Neural progenitor cell (in vitro differentiated cells): ENCODE measurements at regions not wholly inside any gene's neighbourhood (a gene's known extent, or its start where the extent isn't known, plus 50 kb on each side); places are given as distances from the start of the nearest gene placed in this dataset.

ENCODE experiments used
- DNase-seq: peaks from one replicate; pipeline ENCODE4 v3.0.0-alpha.2; 2016; ENCODE audit warnings: low spot score
- H2AFZ ChIP-seq: fragments of 200-600 bp; sonication (generic); replicated peaks from 2 replicates; pipeline ENCODE4 v1.6.1; 2016; ENCODE audit warnings: antibody characterized with exemption
- H3F3A ChIP-seq: fragments of 200-600 bp; sonication (generic); 2 replicates; pipeline ENCODE4 v1.6.1; 2016; ENCODE audit warnings: antibody characterized with exemption, low read depth
- H3K27ac ChIP-seq: fragments of 200-600 bp; sonication (generic); 2 replicates; pipeline ENCODE4 v1.5.1; 2016; ENCODE audit warnings: mild to moderate bottlenecking
- H3K27me3 ChIP-seq: fragments of 200-600 bp; sonication (generic); 2 replicates; pipeline ENCODE4 v1.6.1; 2016; ENCODE audit warnings: mild to moderate bottlenecking, moderate library complexity
- H3K36me3 ChIP-seq: fragments of 200-600 bp; sonication (generic); 2 replicates; pipeline ENCODE4 v1.5.1; 2016
- H3K4me1 ChIP-seq: fragments of 200-600 bp; sonication (generic); 2 replicates; pipeline ENCODE4 v1.6.1; 2016; ENCODE audit warnings: mixed run types
- H3K4me2 ChIP-seq: fragments of 200-600 bp; sonication (generic); 2 replicates; pipeline ENCODE4 v1.6.1; 2016
- H3K4me3 ChIP-seq: fragments of 200-600 bp; sonication (generic); 2 replicates; pipeline ENCODE4 v1.5.1; 2016
- H3K79me2 ChIP-seq: fragments of 200-600 bp; sonication (generic); 2 replicates; pipeline ENCODE4 v1.6.1; 2016; ENCODE audit warnings: low read depth
- H3K9ac ChIP-seq: fragments of 200-600 bp; sonication (generic); 2 replicates; pipeline ENCODE4 v1.6.1; 2016
- H3K9me3 ChIP-seq: fragments of 200-600 bp; sonication (generic); 2 replicates; pipeline ENCODE4 v1.5.1; 2016; ENCODE audit warnings: low read depth
- H4K20me1 ChIP-seq: fragments of 200-600 bp; sonication (generic); 2 replicates; pipeline ENCODE4 v1.6.1; 2016; ENCODE audit warnings: low read depth
- H3K27ac Mint-ChIP-seq: 3 replicates; pipeline ENCODE4 v1.8.0; 2021; ENCODE audit warnings: mixed read lengths
- H3K27me3 Mint-ChIP-seq: 2 replicates; pipeline ENCODE4 v1.8.0; 2022; ENCODE audit warnings: low read depth, mild to moderate bottlenecking, inconsistent platforms, moderate library complexity, mixed read lengths; ENCODE audit not compliant: insufficient read depth
- H3K36me3 Mint-ChIP-seq: 3 replicates; pipeline ENCODE4 v1.8.0; 2021; ENCODE audit warnings: mixed read lengths
- H3K4me1 Mint-ChIP-seq: 3 replicates; pipeline ENCODE4 v1.8.0; 2021; ENCODE audit warnings: mixed read lengths
- H3K4me3 Mint-ChIP-seq: 3 replicates; pipeline ENCODE4 v1.8.0; 2021; ENCODE audit warnings: mild to moderate bottlenecking, moderate library complexity, mixed read lengths
- H3K9me3 Mint-ChIP-seq: 3 replicates; pipeline ENCODE4 v1.8.0; 2020; ENCODE audit warnings: mixed read lengths
- CTCF ChIP-seq: fragments of 200-600 bp; sonication (generic); IDR thresholded peaks from 2 replicates; pipeline ENCODE4 v1.5.1; 2017; ENCODE audit warnings: antibody characterized with exemption, mild to moderate bottlenecking
- EZH2 ChIP-seq: fragments of 200-600 bp; sonication (generic); IDR thresholded peaks from 2 replicates; pipeline ENCODE4 v1.6.1; 2017; ENCODE audit warnings: antibody characterized with exemption, mild to moderate bottlenecking, moderate library complexity
- EZH2phosphoT487 ChIP-seq: fragments of 200-600 bp; sonication (generic); IDR thresholded peaks from 2 replicates; pipeline ENCODE4 v1.6.1; 2017; ENCODE audit warnings: antibody characterized with exemption

GRCh38 chr10:33807531-33808359 lies 473.3 kb upstream of the NRP1 start:
- no peaks in the 10 kb centered on the region for H3K27me3 ChIP-seq
- H3K9me3 Mint-ChIP-seq, result no peaks in the 10 kb centered on the region
- peak overlapping the region; percentile 38 for H3K4me2 ChIP-seq
- H3K9ac ChIP-seq, result no peak overlapping the region
- DNase-seq, result peak; percentile 59
- peaks cover 15% of the 10 kb centered on the region for H3K4me1 ChIP-seq
- peaks cover 6% of the 10 kb centered on the region for H3F3A ChIP-seq
- no peaks in the 10 kb centered on the region for H3K36me3 ChIP-seq
- H3K79me2 ChIP-seq, result no peaks in the 10 kb centered on the region
- H3K27ac ChIP-seq, result no peak overlapping the region
- no peak overlapping the region for H3K4me3 ChIP-seq
- peak overlapping the region; percentile 7 for H3K27ac Mint-ChIP-seq
- H3K4me3 Mint-ChIP-seq, result peak overlapping the region; percentile 18
- peaks cover 8% of the 10 kb centered on the region for H3K27me3 Mint-ChIP-seq
- no peaks in the 10 kb centered on the region for H4K20me1 ChIP-seq
- no peaks in the 10 kb centered on the region for H3K9me3 ChIP-seq
- no peak for TF ChIP-seq CTCF
- no peak for TF ChIP-seq EZH2phosphoT487
- no peak for TF ChIP-seq EZH2
- H2AFZ ChIP-seq, result peak overlapping the region; percentile 70
- peaks cover 23% of the 10 kb centered on the region for H3K4me1 Mint-ChIP-seq
- H3K36me3 Mint-ChIP-seq, result no peaks in the 10 kb centered on the region

- Histone ChIP-seq H2AFZ (no peak overlapping the region), H3K4me3 (no peak overlapping the region), H3K4me2 (no peak overlapping the region), H3K27me3 (no peaks in the 10 kb centered on the region), H3K27ac (no peak overlapping the region), H3K79me2 (no peaks in the 10 kb centered on the region), H3K9me3 (no peaks in the 10 kb centered on the region), H3K36me3 (no peaks in the 10 kb centered on the region), H4K20me1 (no peaks in the 10 kb centered on the region), H3K4me1 (peaks cover 15% of the 10 kb centered on the region), H3F3A (peaks cover 6% of the 10 kb centered on the region), H3K9ac (no peak overlapping the region)
- Mint-ChIP-seq H3K9me3 (no peaks in the 10 kb centered on the region), H3K27me3 (peaks cover 4% of the 10 kb centered on the region), H3K4me3 (no peak overlapping the region), H3K4me1 (peaks cover 26% of the 10 kb centered on the region), H3K27ac (no peak overlapping the region), H3K36me3 (no peaks in the 10 kb centered on the region)
- no peak for DNase-seq
- TF ChIP-seq EZH2, result no peak
These were observed 471.4 kb upstream of the NRP1 start for GRCh38 chr10:33805831-33806230.

GRCh38 chr10:33804584-33804983 lies 470.1 kb upstream of the NRP1 start:
- Mint-ChIP-seq H3K27me3 (peaks cover 4% of the 10 kb centered on the region), H3K9me3 (no peaks in the 10 kb centered on the region), H3K4me1 (peaks cover 28% of the 10 kb centered on the region), H3K27ac (no peak overlapping the region), H3K4me3 (no peak overlapping the region), H3K36me3 (no peaks in the 10 kb centered on the region)
- Histone ChIP-seq H3K9me3 (no peaks in the 10 kb centered on the region), H3K36me3 (no peaks in the 10 kb centered on the region), H3K4me2 (no peak overlapping the region), H3K79me2 (no peaks in the 10 kb centered on the region), H3K4me3 (no peak overlapping the region), H3F3A (peaks cover 6% of the 10 kb centered on the region), H3K4me1 (peaks cover 16% of the 10 kb centered on the region), H4K20me1 (no peaks in the 10 kb centered on the region), H3K9ac (no peak overlapping the region), H3K27me3 (no peaks in the 10 kb centered on the region), H2AFZ (no peak overlapping the region), H3K27ac (no peak overlapping the region)
- TF ChIP-seq CTCF (no peak), EZH2 (no peak), EZH2phosphoT487 (no peak)
- no peak for DNase-seq

- H3K27ac ChIP-seq, result no peak overlapping the region
- H3K4me1 Mint-ChIP-seq, result peaks cover 28% of the 10 kb centered on the region
These were observed 468.8 kb upstream of the NRP1 start for GRCh38 chr10:33803248-33803647.

More at GRCh38 chr10:33803248-33803647, 468.8 kb upstream of the NRP1 start:
- peaks cover 4% of the 10 kb centered on the region for H3K27me3 Mint-ChIP-seq
- no peak overlapping the region for H3K4me3 ChIP-seq
- no peaks in the 10 kb centered on the region for H3K27me3 ChIP-seq
- no peaks in the 10 kb centered on the region for H3K36me3 Mint-ChIP-seq
- no peak overlapping the region for H2AFZ ChIP-seq
- H3K79me2 ChIP-seq, result no peaks in the 10 kb centered on the region
- no peak overlapping the region for H3K9ac ChIP-seq
- H3K4me3 Mint-ChIP-seq, result no peak overlapping the region
- DNase-seq, result no peak
- H3K4me2 ChIP-seq, result no peak overlapping the region
- no peaks in the 10 kb centered on the region for H4K20me1 ChIP-seq
- H3K27ac Mint-ChIP-seq, result no peak overlapping the region
- peaks cover 6% of the 10 kb centered on the region for H3F3A ChIP-seq
- no peaks in the 10 kb centered on the region for H3K36me3 ChIP-seq
- TF ChIP-seq CTCF, result no peak
- TF ChIP-seq EZH2phosphoT487, result no peak
- no peak for TF ChIP-seq EZH2
- H3K9me3 ChIP-seq, result no peaks in the 10 kb centered on the region
- no peaks in the 10 kb centered on the region for H3K9me3 Mint-ChIP-seq
- peaks cover 24% of the 10 kb centered on the region for H3K4me1 ChIP-seq
